ENCODE measurements at regions not wholly inside any gene's neighbourhood (a gene's known extent, or its start where the extent isn't known, plus 50 kb on each side); places are given as distances from the start of the nearest gene placed in this dataset.
A peak's percentile ranks its signal among the peaks of the same experiment; 100 is the strongest.
"Not testable (repeated sequence)": the region's sequence is repeated elsewhere in the genome, so short reads cannot be mapped to it uniquely, and the experiment has no call there.

DNA sequence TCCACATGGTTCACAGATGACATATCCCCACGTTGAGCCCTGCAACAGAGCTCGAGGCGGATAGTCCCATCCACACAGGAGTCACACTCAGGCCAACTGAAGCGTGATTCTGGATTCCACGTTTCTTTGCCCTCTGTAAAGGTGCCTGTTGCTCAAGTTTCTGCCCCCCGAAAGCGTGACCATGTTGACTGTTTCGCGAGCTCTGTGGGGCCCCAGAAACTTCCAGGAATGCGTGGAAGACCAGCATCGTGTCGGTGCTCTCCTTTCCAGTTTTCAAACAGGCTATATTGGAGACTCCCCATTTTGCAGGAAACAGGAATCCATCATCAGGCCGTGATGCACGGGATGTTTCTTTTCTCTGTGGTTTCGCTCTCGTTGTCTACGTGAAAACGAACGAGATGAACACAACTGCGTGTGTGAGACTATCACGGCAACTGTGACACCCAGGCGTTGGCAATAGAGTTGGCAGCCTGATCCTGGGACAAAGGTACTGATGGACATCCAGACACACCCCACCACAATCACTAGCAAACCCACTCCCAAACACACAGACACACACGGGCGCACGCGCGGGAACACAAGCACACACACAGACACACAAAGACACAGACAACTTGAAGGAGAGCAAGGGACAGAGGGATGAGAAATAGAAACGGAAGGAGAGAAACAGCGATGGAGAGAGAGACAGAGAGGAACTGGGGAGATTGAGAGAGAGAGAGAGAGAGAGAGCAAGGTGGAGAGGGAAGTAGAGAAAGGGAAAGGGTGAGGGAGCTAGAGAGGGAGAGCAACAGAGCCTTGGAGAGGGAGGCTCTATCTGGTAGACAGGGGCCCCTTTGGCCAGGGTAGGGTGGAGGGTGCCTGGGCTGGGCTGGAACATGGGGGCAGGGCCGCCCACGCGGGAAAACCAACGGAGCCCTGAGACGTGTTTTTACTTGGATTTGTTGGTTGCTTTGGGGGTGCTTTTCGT, 1609.3 kb downstream of the SPATA31A7 start:
- DNase-seq (ENCODE audit: low read depth in 1 of 2, low spot score in 1 of 2) = peak; percentile 44 to 79
- H3K4me3 ChIP-seq (replicated peaks; ENCODE audit: insufficient read depth, low read length) = peak overlapping the region; percentile 21; the same call in 1 of the 2 replicates
- 0 out of 2 replicates have a peak, but pooled peaks have one; percentile 43 for TF ChIP-seq SPI1 (IDR thresholded peaks at IDR 0.05; ENCODE audit: borderline replicate concordance, low read depth)
- not testable (repeated sequence) for H3K27me3 ChIP-seq (ENCODE audit: insufficient read depth, poor library complexity, severe bottlenecking); H3K27ac ChIP-seq (replicated peaks)

DNA sequence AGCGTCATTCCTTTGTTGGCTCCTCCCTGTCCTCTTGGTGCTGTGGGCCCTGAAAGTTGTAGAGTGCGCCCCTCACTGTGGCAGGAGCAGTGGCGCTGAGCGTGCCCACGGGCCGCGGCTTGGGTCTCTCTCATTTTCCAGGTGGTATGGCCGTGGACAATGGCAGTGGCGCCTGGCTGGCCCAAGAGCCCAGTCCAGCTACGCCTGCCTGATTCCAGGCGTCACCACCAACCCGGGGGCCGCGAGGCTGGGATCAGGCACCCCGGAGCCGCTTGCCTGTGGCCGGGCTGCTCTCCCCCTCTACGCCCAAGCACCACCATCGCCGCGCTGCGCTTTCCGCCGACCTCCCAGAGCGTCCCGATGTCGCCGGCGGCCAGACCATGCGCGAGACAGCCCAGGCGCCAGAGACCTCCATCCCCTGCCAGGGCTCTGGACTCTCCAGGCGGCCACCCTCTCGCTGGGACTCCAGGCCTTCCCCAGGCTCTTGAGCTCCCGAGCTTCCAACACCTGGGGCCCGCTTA, 1610.1 kb downstream of the SPATA31A7 start:
- H3K27me3 ChIP-seq (ENCODE audit: insufficient read depth, poor library complexity, severe bottlenecking); DNase-seq (ENCODE audit: low read depth in 1 of 2, low spot score in 1 of 2); H3K27ac ChIP-seq (replicated peaks); H3K4me3 ChIP-seq (replicated peaks; ENCODE audit: insufficient read depth, low read length): not testable (repeated sequence)

GRCh38 chr9:62800451-62801371, 1610.9 kb downstream of the SPATA31A7 start:
- DNase-seq (ENCODE audit: low read depth in 1 of 2, low spot score in 1 of 2) = peak in 1 of 2 experiments; percentile 59
- peak overlapping the region; percentile 85 for H3K27ac ChIP-seq (replicated peaks)
- peak overlapping the region; percentile 69 for H3K4me3 ChIP-seq (replicated peaks; ENCODE audit: insufficient read depth, low read length)
- H3K27me3 ChIP-seq (ENCODE audit: insufficient read depth, poor library complexity, severe bottlenecking) = not testable (repeated sequence)

DNA sequence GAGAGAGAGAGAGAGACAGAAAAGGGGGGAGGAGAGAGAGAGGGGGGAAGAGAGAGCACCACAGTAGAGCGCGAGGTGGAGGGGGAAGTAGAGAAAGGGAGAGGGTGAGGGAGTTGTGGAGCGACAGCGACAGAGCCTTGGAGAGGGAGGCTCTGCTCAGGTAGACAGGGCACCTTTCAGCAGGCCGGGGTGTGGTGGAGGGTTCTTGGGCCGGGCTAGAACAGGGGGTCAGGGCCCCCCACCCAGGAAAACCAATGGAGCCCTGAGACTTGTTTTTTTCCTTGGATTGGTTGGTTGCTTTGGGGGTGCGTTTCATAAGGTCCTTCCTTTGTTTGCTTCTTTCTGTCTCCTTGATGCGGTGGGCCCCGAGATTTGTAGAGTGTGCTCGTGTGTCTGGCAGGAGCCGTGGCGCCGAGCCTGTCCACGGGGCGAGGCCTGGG, 1611.6 kb downstream of the SPATA31A7 start:
- DNase-seq (ENCODE audit: low read depth in 1 of 2, low spot score in 1 of 2) = peak in 1 of 2 experiments; percentile 80
- TF ChIP-seq SPI1 (IDR thresholded peaks at IDR 0.05; ENCODE audit: borderline replicate concordance, low read depth) = peak; percentile 23; the same call in 1 of the 2 replicates
- H3K27me3 ChIP-seq (ENCODE audit: insufficient read depth, poor library complexity, severe bottlenecking) = not testable (repeated sequence)
- Histone ChIP-seq H3K4me3 (replicated peaks; ENCODE audit: insufficient read depth, low read length) (peak overlapping the region; percentile 69), H3K27ac (replicated peaks) (peak overlapping the region; percentile 85)

- H3K27me3 ChIP-seq (ENCODE audit: insufficient read depth, poor library complexity, severe bottlenecking) = not testable (repeated sequence)
- H3K27ac ChIP-seq (replicated peaks) = peak overlapping the region; percentile 85
- TF ChIP-seq GABPA (IDR thresholded peaks at IDR 0.05; ENCODE audit: low read depth) = peak; percentile 90
- peak; percentile 87 for TF ChIP-seq POLR2AphosphoS5 (IDR thresholded peaks at IDR 0.05; ENCODE audit: low read depth)
- TF ChIP-seq, protein P1, sequence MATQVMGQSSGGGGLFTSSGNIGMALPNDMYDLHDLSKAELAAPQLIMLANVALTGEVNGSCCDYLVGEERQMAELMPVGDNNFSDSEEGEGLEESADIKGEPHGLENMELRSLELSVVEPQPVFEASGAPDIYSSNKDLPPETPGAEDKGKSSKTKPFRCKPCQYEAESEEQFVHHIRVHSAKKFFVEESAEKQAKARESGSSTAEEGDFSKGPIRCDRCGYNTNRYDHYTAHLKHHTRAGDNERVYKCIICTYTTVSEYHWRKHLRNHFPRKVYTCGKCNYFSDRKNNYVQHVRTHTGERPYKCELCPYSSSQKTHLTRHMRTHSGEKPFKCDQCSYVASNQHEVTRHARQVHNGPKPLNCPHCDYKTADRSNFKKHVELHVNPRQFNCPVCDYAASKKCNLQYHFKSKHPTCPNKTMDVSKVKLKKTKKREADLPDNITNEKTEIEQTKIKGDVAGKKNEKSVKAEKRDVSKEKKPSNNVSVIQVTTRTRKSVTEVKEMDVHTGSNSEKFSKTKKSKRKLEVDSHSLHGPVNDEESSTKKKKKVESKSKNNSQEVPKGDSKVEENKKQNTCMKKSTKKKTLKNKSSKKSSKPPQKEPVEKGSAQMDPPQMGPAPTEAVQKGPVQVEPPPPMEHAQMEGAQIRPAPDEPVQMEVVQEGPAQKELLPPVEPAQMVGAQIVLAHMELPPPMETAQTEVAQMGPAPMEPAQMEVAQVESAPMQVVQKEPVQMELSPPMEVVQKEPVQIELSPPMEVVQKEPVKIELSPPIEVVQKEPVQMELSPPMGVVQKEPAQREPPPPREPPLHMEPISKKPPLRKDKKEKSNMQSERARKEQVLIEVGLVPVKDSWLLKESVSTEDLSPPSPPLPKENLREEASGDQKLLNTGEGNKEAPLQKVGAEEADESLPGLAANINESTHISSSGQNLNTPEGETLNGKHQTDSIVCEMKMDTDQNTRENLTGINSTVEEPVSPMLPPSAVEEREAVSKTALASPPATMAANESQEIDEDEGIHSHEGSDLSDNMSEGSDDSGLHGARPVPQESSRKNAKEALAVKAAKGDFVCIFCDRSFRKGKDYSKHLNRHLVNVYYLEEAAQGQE (IDR thresholded peaks at IDR 0.05; ENCODE audit: insufficient replicate concordance, low read depth) = peak; percentile 60
- peak; percentile 83 to 92 for DNase-seq (ENCODE audit: low read depth in 1 of 2, low spot score in 1 of 2)
- peak overlapping the region; percentile 69 for H3K4me3 ChIP-seq (replicated peaks; ENCODE audit: insufficient read depth, low read length)
Observed at GRCh38 chr9:62801961-62802718, 1612.3 kb downstream of the SPATA31A7 start.

GRCh38 chr9:62802719-62803079, 1612.9 kb downstream of the SPATA31A7 start:
- not testable (repeated sequence) for H3K27me3 ChIP-seq (ENCODE audit: insufficient read depth, poor library complexity, severe bottlenecking); DNase-seq (ENCODE audit: low read depth in 1 of 2, low spot score in 1 of 2)
- H3K4me3 ChIP-seq (replicated peaks; ENCODE audit: insufficient read depth, low read length) = peak overlapping the region; percentile 69
- peak; percentile 35; the same call in 1 of the 2 replicates for TF ChIP-seq GABPA (IDR thresholded peaks at IDR 0.05; ENCODE audit: low read depth)
- H3K27ac ChIP-seq (replicated peaks) = peak overlapping the region; percentile 85

DNA sequence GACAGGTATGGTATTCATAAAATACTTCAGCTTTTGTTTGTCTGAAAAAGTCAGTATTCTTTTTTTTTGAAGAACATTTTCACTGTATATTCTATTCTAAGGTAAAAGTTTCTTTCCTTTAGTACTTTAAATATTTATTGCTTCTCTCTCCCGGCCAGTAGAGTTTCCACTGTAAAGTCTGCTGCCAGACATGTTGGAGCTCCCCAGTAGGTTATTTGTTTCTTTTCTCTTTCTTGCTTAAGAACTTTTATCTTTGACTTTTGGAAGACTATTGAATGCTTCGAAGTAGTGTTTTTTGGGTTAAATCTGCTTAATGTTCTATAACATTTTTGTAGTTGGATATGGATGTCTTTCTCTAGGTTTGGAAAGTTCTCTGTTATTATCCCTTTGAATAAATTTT, 1613.3 kb downstream of the SPATA31A7 start:
- not testable (repeated sequence) for H3K27me3 ChIP-seq (ENCODE audit: insufficient read depth, poor library complexity, severe bottlenecking); DNase-seq (ENCODE audit: low read depth in 1 of 2, low spot score in 1 of 2)
- H3K27ac ChIP-seq (replicated peaks) = peak overlapping the region; percentile 33
- peak overlapping the region; percentile 69 for H3K4me3 ChIP-seq (replicated peaks; ENCODE audit: insufficient read depth, low read length)

DNA sequence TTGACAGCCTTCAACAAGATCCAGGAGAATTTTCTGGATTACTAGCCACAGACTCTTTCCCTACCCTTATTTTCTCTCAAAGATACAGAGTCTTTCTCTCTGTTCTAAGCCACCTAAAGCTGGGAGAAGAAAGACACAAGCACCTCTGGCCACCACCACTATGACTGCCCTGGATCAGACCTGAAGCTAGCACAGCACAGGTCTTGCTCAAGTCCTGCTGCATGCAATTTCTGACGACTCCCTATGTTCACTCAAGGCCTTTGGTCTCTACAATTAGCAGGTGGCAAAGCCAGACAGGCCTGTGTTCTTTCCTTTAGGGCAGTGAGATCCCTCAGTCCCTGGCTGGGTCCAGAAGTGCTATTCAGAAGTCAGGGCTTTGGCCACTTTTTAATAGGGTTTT, 1614.5 kb downstream of the SPATA31A7 start:
- H3K27me3 ChIP-seq (ENCODE audit: insufficient read depth, poor library complexity, severe bottlenecking); H3K27ac ChIP-seq (replicated peaks); H3K4me3 ChIP-seq (replicated peaks; ENCODE audit: insufficient read depth, low read length): not testable (repeated sequence)
- DNase-seq (ENCODE audit: low read depth in 1 of 2, low spot score in 1 of 2) = peak in 1 of 2 experiments; percentile 82

- not testable (repeated sequence) for DNase-seq (ENCODE audit: low read depth in 1 of 2, low spot score in 1 of 2); H3K27me3 ChIP-seq (ENCODE audit: insufficient read depth, poor library complexity, severe bottlenecking); H3K27ac ChIP-seq (replicated peaks)
Observed at GRCh38 chr9:62807424-62807823, 1617.6 kb downstream of the SPATA31A7 start.

DNA sequence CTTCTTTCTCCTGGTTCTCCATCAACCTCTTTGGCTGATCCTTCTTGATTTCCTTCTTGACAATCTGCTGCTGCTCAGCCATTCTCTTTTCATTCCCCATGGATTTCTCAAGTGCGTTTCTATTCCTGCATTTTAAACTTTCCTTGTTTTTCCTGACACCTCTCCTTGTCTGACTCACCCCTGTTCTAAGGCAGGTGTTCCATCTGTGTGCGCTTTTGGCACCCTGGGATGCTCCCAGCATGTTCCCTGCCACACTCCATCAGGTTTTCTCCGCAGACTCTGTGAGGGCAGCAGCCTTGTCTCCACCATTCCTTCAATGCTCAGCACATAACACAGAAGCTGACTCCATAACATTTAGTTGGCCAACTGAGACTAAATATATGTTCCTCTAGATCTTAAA, 1618.2 kb downstream of the SPATA31A7 start:
- H3K4me3 ChIP-seq (replicated peaks; ENCODE audit: insufficient read depth, low read length); DNase-seq (ENCODE audit: low read depth in 1 of 2, low spot score in 1 of 2); H3K27me3 ChIP-seq (ENCODE audit: insufficient read depth, poor library complexity, severe bottlenecking); H3K27ac ChIP-seq (replicated peaks): not testable (repeated sequence)

More at GRCh38 chr9:62807424-62807823, 1617.6 kb downstream of the SPATA31A7 start:
- not testable (repeated sequence) for H3K4me3 ChIP-seq (replicated peaks; ENCODE audit: insufficient read depth, low read length)

GRCh38 chr9:62810318-62810717, 1620.5 kb downstream of the SPATA31A7 start:
- DNase-seq (ENCODE audit: low read depth in 1 of 2, low spot score in 1 of 2); H3K4me3 ChIP-seq (replicated peaks; ENCODE audit: insufficient read depth, low read length); H3K27ac ChIP-seq (replicated peaks); H3K27me3 ChIP-seq (ENCODE audit: insufficient read depth, poor library complexity, severe bottlenecking): not testable (repeated sequence)

Data from HL-60 (cell line).